H1 (cell line): ENCODE measurements at regions not wholly inside any gene's neighbourhood (a gene's known extent, or its start where the extent isn't known, plus 50 kb on each side); places are given as distances from the start of the nearest gene placed in this dataset.

Experiments
- CTCF ChIP-seq, 3 experiments: IDR thresholded peaks; 1 replicate in 2 of 3; 2 replicates in 1 of 3; pipeline versions ENCODE4 v1.5.1 to v1.6.1; 2011; ENCODE audit warnings: low read length in 3 of 3, mild to moderate bottlenecking in 3 of 3, inconsistent platforms in 2 of 3, low read depth in 1 of 3, moderate library complexity in 1 of 3; ENCODE audit not compliant: insufficient read depth in 1 of 3; ENCODE audit errors: control extremely low read depth in 1 of 3
- MAX ChIP-seq: IDR thresholded peaks from 2 replicates; pipeline ENCODE4 v1.6.1; 2012; ENCODE audit warnings: inconsistent platforms
- SUZ12 ChIP-seq: fragments of 200-600 bp; sonication (generic); IDR thresholded peaks from 2 replicates; pipeline ENCODE4 v1.6.1; 2012; ENCODE audit warnings: mild to moderate bottlenecking, inconsistent platforms, low read length, moderate library complexity, mixed read lengths

DNA sequence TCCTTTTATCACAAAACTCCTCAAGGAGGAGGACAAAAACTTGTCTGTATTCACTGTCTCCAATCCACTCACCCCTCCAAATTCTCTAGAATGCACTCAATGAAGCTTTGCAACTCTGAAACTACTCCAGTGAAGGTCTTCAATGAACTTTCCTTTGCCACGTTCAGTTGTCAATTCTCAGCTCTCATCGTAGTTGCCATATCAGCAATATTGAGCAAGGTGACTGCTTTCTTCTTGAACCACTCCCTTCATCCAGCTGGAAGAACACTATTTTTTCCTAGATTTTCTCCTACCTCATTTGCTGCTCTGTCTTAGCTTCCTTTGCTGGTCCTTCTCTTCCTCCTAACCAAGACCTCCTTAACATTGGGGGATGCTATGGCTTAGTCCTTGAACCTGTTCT, 191.8 kb downstream of the KDR start:
- TF ChIP-seq CTCF (IDR thresholded peaks at IDR 0.05; ENCODE audit: control extremely low read depth in 1 of 3, insufficient read depth in 1 of 3, low read depth in 1 of 3, low read length in 3 of 3) (no peak), MAX (no peak), SUZ12 (no peak)
